ENCODE measurements at regions not wholly inside any gene's neighbourhood (a gene's known extent, or its start where the extent isn't known, plus 50 kb on each side); places are given as distances from the start of the nearest gene placed in this dataset.

DNA sequence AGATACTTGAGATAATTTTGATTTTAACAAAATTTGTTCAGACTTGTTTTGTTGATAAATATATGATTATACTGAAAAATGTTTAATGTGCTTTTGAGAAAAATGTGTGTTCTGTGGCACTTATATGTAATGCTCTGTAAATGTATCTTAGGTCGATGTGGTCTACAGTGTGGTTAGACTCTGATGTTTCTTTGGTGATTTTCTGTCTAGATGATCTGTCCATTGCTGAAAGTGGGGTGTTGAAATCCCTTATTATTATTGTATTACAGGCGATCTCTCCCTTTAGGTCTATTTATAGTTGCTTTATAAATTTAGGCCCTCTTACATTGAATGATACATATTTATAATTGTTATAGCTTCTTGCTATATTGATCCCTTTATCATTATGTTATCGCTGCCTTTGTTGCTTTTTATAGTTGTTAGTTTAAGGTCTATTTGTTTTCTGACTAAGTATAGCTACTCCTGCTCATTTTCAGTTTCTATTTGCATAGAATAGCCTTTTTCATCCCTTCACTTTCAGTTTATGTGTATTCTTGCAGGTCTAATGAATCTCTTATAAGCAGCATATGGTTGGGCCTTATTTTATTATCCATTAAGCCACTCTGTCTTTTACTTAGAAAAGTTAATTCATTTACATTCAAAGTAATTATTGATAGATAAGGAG, 124.3 kb downstream of the MRPS30 start:
- TF ChIP-seq EZH2phosphoT487 (IDR thresholded peaks at IDR 0.05; ENCODE audit: low read depth): no peak
- TF ChIP-seq, protein P1, sequence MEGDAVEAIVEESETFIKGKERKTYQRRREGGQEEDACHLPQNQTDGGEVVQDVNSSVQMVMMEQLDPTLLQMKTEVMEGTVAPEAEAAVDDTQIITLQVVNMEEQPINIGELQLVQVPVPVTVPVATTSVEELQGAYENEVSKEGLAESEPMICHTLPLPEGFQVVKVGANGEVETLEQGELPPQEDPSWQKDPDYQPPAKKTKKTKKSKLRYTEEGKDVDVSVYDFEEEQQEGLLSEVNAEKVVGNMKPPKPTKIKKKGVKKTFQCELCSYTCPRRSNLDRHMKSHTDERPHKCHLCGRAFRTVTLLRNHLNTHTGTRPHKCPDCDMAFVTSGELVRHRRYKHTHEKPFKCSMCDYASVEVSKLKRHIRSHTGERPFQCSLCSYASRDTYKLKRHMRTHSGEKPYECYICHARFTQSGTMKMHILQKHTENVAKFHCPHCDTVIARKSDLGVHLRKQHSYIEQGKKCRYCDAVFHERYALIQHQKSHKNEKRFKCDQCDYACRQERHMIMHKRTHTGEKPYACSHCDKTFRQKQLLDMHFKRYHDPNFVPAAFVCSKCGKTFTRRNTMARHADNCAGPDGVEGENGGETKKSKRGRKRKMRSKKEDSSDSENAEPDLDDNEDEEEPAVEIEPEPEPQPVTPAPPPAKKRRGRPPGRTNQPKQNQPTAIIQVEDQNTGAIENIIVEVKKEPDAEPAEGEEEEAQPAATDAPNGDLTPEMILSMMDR (IDR thresholded peaks at IDR 0.05; ENCODE audit: low read depth, low read length): no peak
